ENCODE measurements at regions not wholly inside any gene's neighbourhood (a gene's known extent, or its start where the extent isn't known, plus 50 kb on each side); places are given as distances from the start of the nearest gene placed in this dataset.

DNA sequence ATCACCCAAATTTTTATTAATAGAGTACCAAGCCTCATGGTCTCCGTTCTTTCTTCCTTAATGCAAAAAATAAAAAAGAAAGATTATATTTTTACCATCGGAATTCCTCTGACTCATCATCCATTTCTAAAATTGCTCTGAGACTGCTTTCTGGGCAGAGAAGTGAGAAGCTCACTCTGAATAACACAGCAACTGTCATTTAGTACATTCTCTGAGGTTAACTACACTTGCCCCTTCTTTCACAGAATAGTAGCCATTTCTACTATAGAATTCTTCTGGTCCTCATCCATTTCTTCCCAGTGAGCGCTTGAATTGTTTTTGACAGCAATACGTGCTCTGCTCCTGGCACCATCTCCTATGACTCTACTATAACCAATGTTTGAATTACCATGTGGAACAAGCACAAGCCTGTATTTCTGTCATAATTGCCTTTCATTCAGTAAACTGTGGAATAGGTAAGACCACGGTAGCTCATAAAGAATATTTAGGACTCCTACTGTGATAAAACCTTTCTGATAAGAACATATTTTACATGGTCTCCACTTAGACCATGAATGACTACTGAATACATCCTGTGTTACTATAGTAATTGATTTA, 435.5 kb upstream of the NRSN1 start:
- no peak for TF ChIP-seq JUND (IDR thresholded peaks at IDR 0.05)
- no peak for TF ChIP-seq SP1 (IDR thresholded peaks at IDR 0.05; ENCODE audit: low read depth)
- TF ChIP-seq POLR2A (IDR thresholded peaks at IDR 0.05; ENCODE audit: borderline replicate concordance, extremely low read depth, insufficient read depth, insufficient read length), result no peak
- TF ChIP-seq CTCF (IDR thresholded peaks at IDR 0.05 in 2 of 3, conservative IDR thresholded peaks at IDR 0.05 in 1 of 3; ENCODE audit: borderline replicate concordance in 1 of 3, insufficient read depth in 1 of 3, low read depth in 2 of 3, low read length in 2 of 3), result no peak
- no peak for TF ChIP-seq CBX3 (IDR thresholded peaks at IDR 0.05; ENCODE audit: low read depth)
- no peak for TF ChIP-seq YY1 (IDR thresholded peaks at IDR 0.05; ENCODE audit: extremely low read depth, insufficient replicate concordance, low read depth, low read length)
- no peak for TF ChIP-seq EZH2 (IDR thresholded peaks at IDR 0.05)
- no peak for TF ChIP-seq POLR2AphosphoS5 (IDR thresholded peaks at IDR 0.05; ENCODE audit: low read depth, low read length)
- TF ChIP-seq, protein P1, sequence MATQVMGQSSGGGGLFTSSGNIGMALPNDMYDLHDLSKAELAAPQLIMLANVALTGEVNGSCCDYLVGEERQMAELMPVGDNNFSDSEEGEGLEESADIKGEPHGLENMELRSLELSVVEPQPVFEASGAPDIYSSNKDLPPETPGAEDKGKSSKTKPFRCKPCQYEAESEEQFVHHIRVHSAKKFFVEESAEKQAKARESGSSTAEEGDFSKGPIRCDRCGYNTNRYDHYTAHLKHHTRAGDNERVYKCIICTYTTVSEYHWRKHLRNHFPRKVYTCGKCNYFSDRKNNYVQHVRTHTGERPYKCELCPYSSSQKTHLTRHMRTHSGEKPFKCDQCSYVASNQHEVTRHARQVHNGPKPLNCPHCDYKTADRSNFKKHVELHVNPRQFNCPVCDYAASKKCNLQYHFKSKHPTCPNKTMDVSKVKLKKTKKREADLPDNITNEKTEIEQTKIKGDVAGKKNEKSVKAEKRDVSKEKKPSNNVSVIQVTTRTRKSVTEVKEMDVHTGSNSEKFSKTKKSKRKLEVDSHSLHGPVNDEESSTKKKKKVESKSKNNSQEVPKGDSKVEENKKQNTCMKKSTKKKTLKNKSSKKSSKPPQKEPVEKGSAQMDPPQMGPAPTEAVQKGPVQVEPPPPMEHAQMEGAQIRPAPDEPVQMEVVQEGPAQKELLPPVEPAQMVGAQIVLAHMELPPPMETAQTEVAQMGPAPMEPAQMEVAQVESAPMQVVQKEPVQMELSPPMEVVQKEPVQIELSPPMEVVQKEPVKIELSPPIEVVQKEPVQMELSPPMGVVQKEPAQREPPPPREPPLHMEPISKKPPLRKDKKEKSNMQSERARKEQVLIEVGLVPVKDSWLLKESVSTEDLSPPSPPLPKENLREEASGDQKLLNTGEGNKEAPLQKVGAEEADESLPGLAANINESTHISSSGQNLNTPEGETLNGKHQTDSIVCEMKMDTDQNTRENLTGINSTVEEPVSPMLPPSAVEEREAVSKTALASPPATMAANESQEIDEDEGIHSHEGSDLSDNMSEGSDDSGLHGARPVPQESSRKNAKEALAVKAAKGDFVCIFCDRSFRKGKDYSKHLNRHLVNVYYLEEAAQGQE (IDR thresholded peaks at IDR 0.05; ENCODE audit: low read depth), result no peak
- no peak for TF ChIP-seq ATF3 (IDR thresholded peaks at IDR 0.05)
- TF ChIP-seq FOSL1 (IDR thresholded peaks at IDR 0.05; ENCODE audit: low read depth), result no peak
